Esophagus muscularis mucosa (tissue), 3 donors: ENCODE measurements at regions not wholly inside any gene's neighbourhood (a gene's known extent, or its start where the extent isn't known, plus 50 kb on each side); places are given as distances from the start of the nearest gene placed in this dataset.

Source experiments
- POLR2A ChIP-seq: fragments of 450-650 bp; IDR thresholded peaks from one replicate; pipeline ENCODE4 v1.6.1; 2017; ENCODE audit warnings: antibody characterized with exemption, moderate library complexity, mild to moderate bottlenecking, low read depth
- TF ChIP-seq, protein P1 (sequence below), 3 experiments: fragments of 200-600 bp in 2 of 3; fragments of 450-650 bp in 1 of 3; sonication (generic) in 2 of 3; IDR thresholded peaks; one replicate each; pipeline ENCODE4 v1.5.1; 2017 to 2019; ENCODE audit warnings: antibody characterized with exemption in 3 of 3, mild to moderate bottlenecking in 2 of 3, moderate library complexity in 1 of 3

DNA sequence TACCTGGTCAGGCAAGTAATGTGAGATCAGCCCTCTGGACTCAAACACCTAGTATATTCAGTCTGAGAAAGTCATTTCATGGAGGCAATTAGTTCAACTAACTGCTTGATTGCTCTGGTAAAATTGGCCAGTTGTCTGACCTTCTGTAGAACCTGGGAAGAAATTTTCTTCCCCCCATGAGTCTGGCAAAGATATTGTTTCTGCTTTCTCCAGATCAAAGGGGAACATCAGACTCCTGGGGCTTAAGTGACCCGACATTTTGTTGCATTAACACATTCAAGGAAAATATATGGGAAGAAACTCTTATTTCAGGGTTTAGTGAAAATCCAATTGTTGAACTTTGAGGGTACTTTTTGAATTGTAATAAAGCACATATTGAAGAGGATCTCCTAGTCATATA lies 375.1 kb downstream of the SUCLG1 start:
- TF ChIP-seq, protein P1, sequence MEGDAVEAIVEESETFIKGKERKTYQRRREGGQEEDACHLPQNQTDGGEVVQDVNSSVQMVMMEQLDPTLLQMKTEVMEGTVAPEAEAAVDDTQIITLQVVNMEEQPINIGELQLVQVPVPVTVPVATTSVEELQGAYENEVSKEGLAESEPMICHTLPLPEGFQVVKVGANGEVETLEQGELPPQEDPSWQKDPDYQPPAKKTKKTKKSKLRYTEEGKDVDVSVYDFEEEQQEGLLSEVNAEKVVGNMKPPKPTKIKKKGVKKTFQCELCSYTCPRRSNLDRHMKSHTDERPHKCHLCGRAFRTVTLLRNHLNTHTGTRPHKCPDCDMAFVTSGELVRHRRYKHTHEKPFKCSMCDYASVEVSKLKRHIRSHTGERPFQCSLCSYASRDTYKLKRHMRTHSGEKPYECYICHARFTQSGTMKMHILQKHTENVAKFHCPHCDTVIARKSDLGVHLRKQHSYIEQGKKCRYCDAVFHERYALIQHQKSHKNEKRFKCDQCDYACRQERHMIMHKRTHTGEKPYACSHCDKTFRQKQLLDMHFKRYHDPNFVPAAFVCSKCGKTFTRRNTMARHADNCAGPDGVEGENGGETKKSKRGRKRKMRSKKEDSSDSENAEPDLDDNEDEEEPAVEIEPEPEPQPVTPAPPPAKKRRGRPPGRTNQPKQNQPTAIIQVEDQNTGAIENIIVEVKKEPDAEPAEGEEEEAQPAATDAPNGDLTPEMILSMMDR (IDR thresholded peaks at IDR 0.05): no peak
- TF ChIP-seq POLR2A: no peak
